ENCODE measurements at regions not wholly inside any gene's neighbourhood (a gene's known extent, or its start where the extent isn't known, plus 50 kb on each side); places are given as distances from the start of the nearest gene placed in this dataset.

DNA sequence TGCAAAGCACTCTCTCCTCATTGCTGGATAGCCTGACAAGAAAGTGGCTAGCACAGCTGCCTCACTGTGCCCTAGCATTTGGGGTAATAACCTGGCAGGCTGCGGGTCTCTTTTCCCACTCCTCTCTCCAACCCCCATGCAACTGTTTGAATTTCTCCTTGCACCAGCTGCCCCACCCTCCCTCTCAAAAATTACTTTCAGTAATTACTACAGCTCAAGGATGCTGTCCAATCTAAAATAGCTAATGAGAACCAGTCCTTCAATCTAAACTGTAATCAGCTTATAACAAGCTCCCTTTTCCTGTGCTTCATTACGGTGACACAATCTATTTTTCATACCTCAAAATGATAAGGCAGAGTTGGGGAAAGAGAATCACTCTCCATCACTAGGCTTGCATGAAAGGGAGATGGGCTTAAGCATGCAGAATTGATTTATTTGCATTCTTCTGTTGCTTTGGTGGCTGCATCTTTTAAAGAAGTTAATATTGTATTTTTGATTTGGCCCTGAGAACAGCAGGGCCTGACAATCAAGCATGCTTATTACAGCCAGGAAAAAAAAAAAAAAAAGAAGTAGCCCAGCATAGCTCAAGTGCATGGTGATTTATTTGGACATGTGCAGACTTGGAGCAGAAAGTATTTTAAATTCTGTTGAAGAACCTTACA, 881.8 kb downstream of the SLC4A3 start:
- TF ChIP-seq, protein P1, sequence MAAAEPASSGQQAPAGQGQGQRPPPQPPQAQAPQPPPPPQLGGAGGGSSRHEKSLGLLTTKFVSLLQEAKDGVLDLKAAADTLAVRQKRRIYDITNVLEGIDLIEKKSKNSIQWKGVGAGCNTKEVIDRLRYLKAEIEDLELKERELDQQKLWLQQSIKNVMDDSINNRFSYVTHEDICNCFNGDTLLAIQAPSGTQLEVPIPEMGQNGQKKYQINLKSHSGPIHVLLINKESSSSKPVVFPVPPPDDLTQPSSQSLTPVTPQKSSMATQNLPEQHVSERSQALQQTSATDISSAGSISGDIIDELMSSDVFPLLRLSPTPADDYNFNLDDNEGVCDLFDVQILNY (CRISPR knock-in tag; IDR thresholded peaks at IDR 0.05) = no peak
- TF ChIP-seq CHCHD3 (CRISPR knock-in tag; IDR thresholded peaks at IDR 0.05) = no peak
- TF ChIP-seq IFI16 (CRISPR knock-in tag; IDR thresholded peaks at IDR 0.05) = no peak
- TF ChIP-seq, protein P2, sequence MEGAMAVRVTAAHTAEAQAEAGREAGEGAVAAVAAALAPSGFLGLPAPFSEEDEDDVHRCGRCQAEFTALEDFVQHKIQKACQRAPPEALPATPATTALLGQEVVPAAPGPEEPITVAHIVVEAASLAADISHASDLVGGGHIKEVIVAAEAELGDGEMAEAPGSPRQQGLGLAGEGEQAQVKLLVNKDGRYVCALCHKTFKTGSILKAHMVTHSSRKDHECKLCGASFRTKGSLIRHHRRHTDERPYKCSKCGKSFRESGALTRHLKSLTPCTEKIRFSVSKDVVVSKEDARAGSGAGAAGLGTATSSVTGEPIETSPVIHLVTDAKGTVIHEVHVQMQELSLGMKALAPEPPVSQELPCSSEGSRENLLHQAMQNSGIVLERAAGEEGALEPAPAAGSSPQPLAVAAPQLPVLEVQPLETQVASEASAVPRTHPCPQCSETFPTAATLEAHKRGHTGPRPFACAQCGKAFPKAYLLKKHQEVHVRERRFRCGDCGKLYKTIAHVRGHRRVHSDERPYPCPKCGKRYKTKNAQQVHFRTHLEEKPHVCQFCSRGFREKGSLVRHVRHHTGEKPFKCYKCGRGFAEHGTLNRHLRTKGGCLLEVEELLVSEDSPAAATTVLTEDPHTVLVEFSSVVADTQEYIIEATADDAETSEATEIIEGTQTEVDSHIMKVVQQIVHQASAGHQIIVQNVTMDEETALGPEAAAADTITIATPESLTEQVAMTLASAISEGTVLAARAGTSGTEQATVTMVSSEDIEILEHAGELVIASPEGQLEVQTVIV (CRISPR knock-in tag; IDR thresholded peaks at IDR 0.05; ENCODE audit: borderline replicate concordance) = no peak
- TF ChIP-seq ARNT (IDR thresholded peaks at IDR 0.05) = no peak
- no peak for TF ChIP-seq KLF10 (CRISPR knock-in tag; IDR thresholded peaks at IDR 0.05)
- TF ChIP-seq, protein P3, sequence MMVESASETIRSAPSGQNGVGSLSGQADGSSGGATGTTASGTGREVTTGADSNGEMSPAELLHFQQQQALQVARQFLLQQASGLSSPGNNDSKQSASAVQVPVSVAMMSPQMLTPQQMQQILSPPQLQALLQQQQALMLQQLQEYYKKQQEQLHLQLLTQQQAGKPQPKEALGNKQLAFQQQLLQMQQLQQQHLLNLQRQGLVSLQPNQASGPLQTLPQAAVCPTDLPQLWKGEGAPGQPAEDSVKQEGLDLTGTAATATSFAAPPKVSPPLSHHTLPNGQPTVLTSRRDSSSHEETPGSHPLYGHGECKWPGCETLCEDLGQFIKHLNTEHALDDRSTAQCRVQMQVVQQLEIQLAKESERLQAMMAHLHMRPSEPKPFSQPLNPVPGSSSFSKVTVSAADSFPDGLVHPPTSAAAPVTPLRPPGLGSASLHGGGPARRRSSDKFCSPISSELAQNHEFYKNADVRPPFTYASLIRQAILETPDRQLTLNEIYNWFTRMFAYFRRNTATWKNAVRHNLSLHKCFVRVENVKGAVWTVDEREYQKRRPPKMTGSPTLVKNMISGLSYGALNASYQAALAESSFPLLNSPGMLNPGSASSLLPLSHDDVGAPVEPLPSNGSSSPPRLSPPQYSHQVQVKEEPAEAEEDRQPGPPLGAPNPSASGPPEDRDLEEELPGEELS (CRISPR knock-in tag; IDR thresholded peaks at IDR 0.05; ENCODE audit: borderline replicate concordance) = no peak
- no peak for TF ChIP-seq ZNF175 (CRISPR knock-in tag; IDR thresholded peaks at IDR 0.05; ENCODE audit: low read depth)
- no peak for TF ChIP-seq CXXC5 (CRISPR knock-in tag; IDR thresholded peaks at IDR 0.05)
- TF ChIP-seq, protein P4, sequence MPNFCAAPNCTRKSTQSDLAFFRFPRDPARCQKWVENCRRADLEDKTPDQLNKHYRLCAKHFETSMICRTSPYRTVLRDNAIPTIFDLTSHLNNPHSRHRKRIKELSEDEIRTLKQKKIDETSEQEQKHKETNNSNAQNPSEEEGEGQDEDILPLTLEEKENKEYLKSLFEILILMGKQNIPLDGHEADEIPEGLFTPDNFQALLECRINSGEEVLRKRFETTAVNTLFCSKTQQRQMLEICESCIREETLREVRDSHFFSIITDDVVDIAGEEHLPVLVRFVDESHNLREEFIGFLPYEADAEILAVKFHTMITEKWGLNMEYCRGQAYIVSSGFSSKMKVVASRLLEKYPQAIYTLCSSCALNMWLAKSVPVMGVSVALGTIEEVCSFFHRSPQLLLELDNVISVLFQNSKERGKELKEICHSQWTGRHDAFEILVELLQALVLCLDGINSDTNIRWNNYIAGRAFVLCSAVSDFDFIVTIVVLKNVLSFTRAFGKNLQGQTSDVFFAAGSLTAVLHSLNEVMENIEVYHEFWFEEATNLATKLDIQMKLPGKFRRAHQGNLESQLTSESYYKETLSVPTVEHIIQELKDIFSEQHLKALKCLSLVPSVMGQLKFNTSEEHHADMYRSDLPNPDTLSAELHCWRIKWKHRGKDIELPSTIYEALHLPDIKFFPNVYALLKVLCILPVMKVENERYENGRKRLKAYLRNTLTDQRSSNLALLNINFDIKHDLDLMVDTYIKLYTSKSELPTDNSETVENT (CRISPR knock-in tag; IDR thresholded peaks at IDR 0.05) = no peak
- TF ChIP-seq ZNF561 (CRISPR knock-in tag; conservative IDR thresholded peaks at IDR 0.05) = no peak
- no peak for TF ChIP-seq MCM2 (IDR thresholded peaks at IDR 0.05; ENCODE audit: low read depth)
- no peak for TF ChIP-seq ZFP30 (CRISPR knock-in tag; IDR thresholded peaks at IDR 0.05; ENCODE audit: borderline replicate concordance)
- intact Hi-C loops (cut with micrococcal nuclease) = no loop called here
- no peaks in the 10 kb centered on the region for H3K27me3 ChIP-seq (ENCODE audit: control insufficient read depth in 2 of 2, insufficient read depth in 2 of 2, low read length in 2 of 2)
- H3K79me2 ChIP-seq (ENCODE audit: control insufficient read depth, insufficient read depth, low read length) = no peaks in the 10 kb centered on the region
- in situ Hi-C loops (cut with MboI) = no loop called here
- no peaks in the 10 kb centered on the region for H3K36me3 ChIP-seq (ENCODE audit: control insufficient read depth, insufficient read depth, low read length)
- no peaks in the 10 kb centered on the region for H3K9me3 ChIP-seq (replicated peaks; ENCODE audit: control insufficient read depth, insufficient read depth, low read depth, low read length)
- H4K20me1 ChIP-seq (replicated peaks; ENCODE audit: control insufficient read depth, insufficient read depth, low read length) = no peaks in the 10 kb centered on the region
- no peak overlapping the region for H3K4me2 ChIP-seq (ENCODE audit: insufficient read depth, low read length)
- no peak for ATAC-seq
- BruUV-seq (replicated peaks) = no TSS peak
- no peak overlapping the region for H2AFZ ChIP-seq (ENCODE audit: low read depth, low read length)
- no peak overlapping the region for H3K27ac ChIP-seq (ENCODE audit: extremely low read depth, low read depth, low read length)
- no peaks in the 10 kb centered on the region for H3K4me1 ChIP-seq (replicated peaks in 1 of 2; ENCODE audit: control insufficient read depth in 2 of 2, insufficient read depth in 2 of 2, low read length in 2 of 2)
- FAIRE-seq = no peak
- no peak overlapping the region for H3K9ac ChIP-seq (ENCODE audit: insufficient read depth in 1 of 2, low read depth in 2 of 2, low read length in 2 of 2)
- ChIA-PET POLR2A (no interaction called here), CTCF (ENCODE audit: low intra/inter-chr PET ratio) (no interaction called here)
- DNase-seq (ENCODE audit: extremely low read depth in 1 of 4, low spot score in 3 of 4) = no peak
- no peak overlapping the region for H3K4me3 ChIP-seq
- H3K9me1 ChIP-seq (ENCODE audit: control insufficient read depth, insufficient read depth, low read length) = no peaks in the 10 kb centered on the region
- WGBS (ENCODE audit: insufficient coverage, low coverage, missing lambda C conversion rate) = 0% methylated on average over 1 of the region's 2 CpGs

All from K562 (cell line).